K562 (cell line): ENCODE measurements at regions not wholly inside any gene's neighbourhood (a gene's known extent, or its start where the extent isn't known, plus 50 kb on each side); places are given as distances from the start of the nearest gene placed in this dataset.

Source experiments
- ATAC-seq: fragments of 200-7000 bp; cut with Tn5 transposase; 3 replicates; pipeline ENCODE4 v1.9.1; 2020; ENCODE audit warnings: moderate library complexity
- BruUV-seq: library from RNA; stranded (reverse); fragments of 400-500 nt; replicated peaks from 2 replicates; lab custom pipeline; 2021; lab: Mats Ljungman, UMichigan
- CTCF ChIA-PET: fragments of 300-600 bp; formaldehyde crosslinking; extraction: SDS; loops from one replicate; lab custom pipeline; 2021; ENCODE audit warnings: low intra/inter-chr PET ratio; lab: Yijun Ruan, JAX
- POLR2A ChIA-PET: fragments of 300-600, 350-650 bp; sonication (Branson Sonifier 250); formaldehyde crosslinking; extraction: SDS; loops from one replicate; lab custom pipeline; 2021; ENCODE audit warnings: antibody characterized with exemption, inconsistent platforms; lab: Yijun Ruan, JAX
- DNase-seq, 4 experiments: peaks; one replicate each; pipeline versions ENCODE4 v3.0.0 to v3.0.0-alpha.2; 2011 to 2018; ENCODE audit warnings: low spot score in 3 of 4, mixed read lengths in 3 of 4; ENCODE audit errors: extremely low read depth in 1 of 4
- FAIRE-seq: peaks from 2 replicates; lab custom pipeline; 2011; peaks lifted over from hg19 to GRCh38; lab: Jason Lieb, UNC
- H2AFZ ChIP-seq: 2 replicates; pipeline ENCODE4 v1.6.0; 2011; ENCODE audit warnings: low read depth, low read length, control low read depth, inconsistent platforms
- H3K27ac ChIP-seq: fragments of 200-600 bp; 3 replicates; pipeline ENCODE4 v1.8.0; 2011; ENCODE audit warnings: low read depth, mild to moderate bottlenecking, control low read depth, inconsistent platforms, low read length, moderate library complexity, mixed read lengths; ENCODE audit errors: extremely low read depth
- H3K27me3 ChIP-seq, 2 experiments: fragments of 300-600 bp in 1 of 2; 2 replicates in 1 of 2; 3 replicates in 1 of 2; pipeline versions ENCODE4 v1.6.0 to v1.8.0; 2011; ENCODE audit warnings: inconsistent platforms in 2 of 2, low read length in 2 of 2, mild to moderate bottlenecking in 1 of 2, mixed read lengths in 1 of 2, moderate library complexity in 1 of 2; ENCODE audit not compliant: control insufficient read depth in 2 of 2, insufficient read depth in 2 of 2
- H3K36me3 ChIP-seq: fragments of 300-600 bp; 3 replicates; pipeline ENCODE4 v1.8.0; 2011; ENCODE audit warnings: mild to moderate bottlenecking, low read length, inconsistent platforms; ENCODE audit not compliant: control insufficient read depth, insufficient read depth
- H3K4me1 ChIP-seq, 2 experiments: fragments of 200-600 bp in 1 of 2; replicated peaks in 1 of 2; 2 replicates in 1 of 2; 3 replicates in 1 of 2; pipeline versions ENCODE4 v1.5.1 to v1.8.0; 2011; ENCODE audit warnings: inconsistent platforms in 2 of 2, low read length in 2 of 2, mild to moderate bottlenecking in 1 of 2, mixed read lengths in 1 of 2, moderate library complexity in 1 of 2; ENCODE audit not compliant: control insufficient read depth in 2 of 2, insufficient read depth in 2 of 2
- H3K4me2 ChIP-seq: 2 replicates; pipeline ENCODE4 v1.6.1; 2011; ENCODE audit warnings: low read length, control low read depth, inconsistent platforms, mixed read lengths; ENCODE audit not compliant: insufficient read depth
- H3K4me3 ChIP-seq: fragments of 200-600 bp; sonication (generic), shearing (Covaris generic); 2 replicates; pipeline ENCODE4 v1.5.1; 2016; ENCODE audit warnings: control low read depth, inconsistent platforms
- H3K79me2 ChIP-seq: fragments of 200-600 bp; 3 replicates; pipeline ENCODE4 v1.8.0; 2011; ENCODE audit warnings: low read length, inconsistent platforms; ENCODE audit not compliant: control insufficient read depth, insufficient read depth
- H3K9ac ChIP-seq, 2 experiments: 2 replicates each; pipeline versions ENCODE4 v1.6.0 to v1.6.1; 2011; ENCODE audit warnings: low read depth in 2 of 2, low read length in 2 of 2, control low read depth in 1 of 2, inconsistent platforms in 1 of 2, mild to moderate bottlenecking in 1 of 2, mixed read lengths in 1 of 2; ENCODE audit not compliant: insufficient read depth in 1 of 2
- H3K9me1 ChIP-seq: one replicate; pipeline ENCODE4 v1.6.0; 2011; ENCODE audit warnings: inconsistent platforms, mild to moderate bottlenecking, low read length, moderate library complexity; ENCODE audit not compliant: control insufficient read depth, insufficient read depth
- H3K9me3 ChIP-seq: replicated peaks from 2 replicates; pipeline ENCODE4 v1.5.1; 2011; ENCODE audit warnings: low read depth, low read length, inconsistent platforms; ENCODE audit not compliant: control insufficient read depth, insufficient read depth
- H4K20me1 ChIP-seq: replicated peaks from 2 replicates; pipeline ENCODE4 v1.6.1; 2011; ENCODE audit warnings: low read length, inconsistent platforms, mixed read lengths; ENCODE audit not compliant: control insufficient read depth, insufficient read depth
- DIDO1 ChIP-seq: fragments of 450-650 bp; IDR thresholded peaks from 2 replicates; pipeline ENCODE4 v1.6.1; 2016; ENCODE audit warnings: low read depth, missing biosample characterization, missing genetic modification characterization
- KLF13 ChIP-seq: fragments of 450-650 bp; IDR thresholded peaks from 2 replicates; pipeline ENCODE4 v1.6.1; 2016; ENCODE audit warnings: missing genetic modification characterization, low read depth, mild to moderate bottlenecking, missing compliant biosample characterization, moderate library complexity, borderline replicate concordance
- MAFK ChIP-seq: IDR thresholded peaks from 2 replicates; pipeline ENCODE4 v1.6.1; 2011; ENCODE audit warnings: low read length, improper control_type of control experiment
- NEUROD1 ChIP-seq: fragments of 150-350 bp; IDR thresholded peaks from 2 replicates; pipeline ENCODE4 v1.6.1; 2014; ENCODE audit warnings: borderline replicate concordance, low read length, low read depth; ENCODE audit not compliant: partially characterized antibody
- TFE3 ChIP-seq: fragments of 450-650 bp; formaldehyde crosslinking; IDR thresholded peaks from 2 replicates; pipeline ENCODE4 v1.4.0; 2020; ENCODE audit warnings: mild to moderate bottlenecking, mixed read lengths
- TRIM25 ChIP-seq: fragments of 450-650 bp; IDR thresholded peaks from 2 replicates; pipeline ENCODE4 v1.7.0; 2016; ENCODE audit warnings: borderline replicate concordance
- USF2 ChIP-seq: sonication (generic); formaldehyde crosslinking; IDR thresholded peaks from 2 replicates; pipeline ENCODE4 v1.5.0; 2020; ENCODE audit warnings: missing genetic modification reagents
- ZBTB17 ChIP-seq: fragments of 450-650 bp; formaldehyde crosslinking; IDR thresholded peaks from 2 replicates; pipeline ENCODE4 v1.4.0; 2020; ENCODE audit warnings: mild to moderate bottlenecking
- ZNF134 ChIP-seq: fragments of 250-450 bp; sonication (Bioruptor Pico); conservative IDR thresholded peaks from 2 replicates; pipeline ENCODE4 v1.4.0; 2020
- ZNF75A ChIP-seq: fragments of 450-650 bp; formaldehyde crosslinking; IDR thresholded peaks from 2 replicates; pipeline ENCODE4 v1.4.0; 2020; ENCODE audit warnings: mild to moderate bottlenecking
- WGBS: fragments of 100-300 bp; shearing (Covaris generic); methylation state at CpG from one replicate; pipeline ENCODE4 v1.1.6; 2016; ENCODE audit warnings: low coverage, mixed read lengths; ENCODE audit not compliant: insufficient coverage; ENCODE audit errors: missing lambda C conversion rate; 5-methylcytosine and 5-hydroxymethylcytosine counted together
- in situ Hi-C: fragments of 300-500 bp; cut with MboI; formaldehyde crosslinking; loops from 4 replicates; pipeline ENCODE4 v1.15.0; 2018; ENCODE audit warnings: inconsistent platforms, mixed read lengths
- intact Hi-C: fragments of 100-400 bp; cut with micrococcal nuclease; formaldehyde crosslinking; loops from 2 replicates; pipeline ENCODE4 v1.14.2; 2022

- Histone ChIP-seq H3K9me3 (no peaks in the 10 kb centered on the region), H3K4me2 (no peak overlapping the region), H3K27ac (no peak overlapping the region), H4K20me1 (no peaks in the 10 kb centered on the region), H3K9ac (no peak overlapping the region), H3K36me3 (no peaks in the 10 kb centered on the region), H3K79me2 (no peaks in the 10 kb centered on the region), H2AFZ (no peak overlapping the region), H3K9me1 (no peaks in the 10 kb centered on the region), H3K4me1 (no peaks in the 10 kb centered on the region), H3K4me3 (no peak overlapping the region), H3K27me3 (peaks cover 7 to 28% of the 10 kb centered on the region in 2 experiments; a peak in 4 of 5 replicates)
- intact Hi-C loops (no loop called here), in situ Hi-C loops (no loop called here)
- no peak for DNase-seq
- POLR2A ChIA-PET, result no interaction called here
- ATAC-seq, result no peak
- WGBS, result under 1% methylated on average over 11 of the region's 11 CpGs
- BruUV-seq, result no TSS peak
- no peak for TF ChIP-seq ZNF134 (CRISPR knock-in tag)
- TF ChIP-seq ZNF75A (CRISPR knock-in tag), result no peak
- no peak for TF ChIP-seq TRIM25
- no peak for TF ChIP-seq MAFK
- TF ChIP-seq DIDO1 (tag), result no peak
- no peak for TF ChIP-seq KLF13 (tag)
- TF ChIP-seq NEUROD1, result no peak
- no peak for TF ChIP-seq ZBTB17 (CRISPR knock-in tag)
- peak; percentile 30; the same call in 1 of the 2 replicates for TF ChIP-seq TFE3 (CRISPR knock-in tag)
- TF ChIP-seq USF2 (CRISPR knock-in tag), result peak; percentile 35; the same call in 1 of the 2 replicates
- CTCF ChIA-PET, result no interaction called here
- no peak for FAIRE-seq
Observed at GRCh38 chr1:14142397-14143100, 442.6 kb downstream of the PRDM2 start.
